ENCODE measurements at regions not wholly inside any gene's neighbourhood (a gene's known extent, or its start where the extent isn't known, plus 50 kb on each side); places are given as distances from the start of the nearest gene placed in this dataset.
"Not testable (repeated sequence)": the region's sequence is repeated elsewhere in the genome, so short reads cannot be mapped to it uniquely, and the experiment has no call there.

DNA sequence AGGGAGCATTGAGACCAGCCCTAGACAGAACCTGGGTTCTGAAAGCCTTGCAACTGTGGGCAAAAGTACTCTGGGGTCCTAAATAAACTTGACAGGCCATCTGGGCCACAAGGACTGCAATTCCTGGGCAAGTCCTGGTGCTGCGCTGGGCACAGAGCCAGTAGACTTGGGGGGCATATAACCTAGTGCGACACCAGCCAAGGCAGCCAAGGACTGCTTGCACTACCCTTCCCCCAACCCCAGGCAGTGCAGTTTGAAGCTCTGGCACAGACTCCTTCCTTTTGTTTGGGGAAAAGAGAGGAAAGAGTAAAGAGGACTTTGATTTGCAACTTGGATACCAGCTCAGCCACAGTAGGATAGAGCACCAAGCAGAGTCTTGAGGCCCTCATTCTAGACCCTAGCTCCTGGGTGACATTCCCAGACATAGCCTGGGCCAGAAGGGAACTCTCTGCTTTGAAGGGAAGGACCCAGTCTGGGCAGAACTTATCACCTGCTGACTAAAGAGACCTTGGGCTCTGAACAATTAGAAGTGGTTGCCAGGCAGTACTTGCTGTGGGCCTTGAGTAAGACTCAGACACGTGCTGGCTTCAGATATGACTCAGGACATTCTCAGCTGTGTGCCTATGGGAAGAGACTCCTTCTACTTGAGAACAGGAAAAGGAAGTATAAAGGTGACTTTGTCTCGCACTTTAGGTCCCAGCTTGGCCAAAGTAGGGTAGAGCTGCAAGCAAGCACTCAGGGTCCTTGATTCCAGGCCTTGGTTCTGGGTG, 522.8 kb downstream of the GLUD2 start:
- no peaks in the 10 kb centered on the region for H3K4me1 ChIP-seq
- H3K27ac ChIP-seq, result no peak overlapping the region
- no peak for DNase-seq
- H3K4me3 ChIP-seq, result no peak overlapping the region
- H3K27me3 ChIP-seq, result no peaks in the 10 kb centered on the region
- H3K36me3 ChIP-seq, result no peaks in the 10 kb centered on the region
- 0 out of 2 replicates have a peak, but pooled peaks cover 3% of the 10 kb centered on the region for H3K9me3 ChIP-seq (replicated peaks)

GRCh38 chrX:121571333-121571732, 523.9 kb downstream of the GLUD2 start:
- peak in 1 of 2 experiments; percentile 1 for DNase-seq
- no peak overlapping the region for H3K4me3 ChIP-seq
- H3K36me3 ChIP-seq, result no peaks in the 10 kb centered on the region
- H3K27me3 ChIP-seq, result no peaks in the 10 kb centered on the region
- no peaks in the 10 kb centered on the region for H3K4me1 ChIP-seq
- no peak overlapping the region for H3K27ac ChIP-seq
- 0 out of 2 replicates have a peak, but pooled peaks cover 3% of the 10 kb centered on the region for H3K9me3 ChIP-seq (replicated peaks)

- not testable (repeated sequence) for DNase-seq; H3K4me1 ChIP-seq; H3K9me3 ChIP-seq (replicated peaks); H3K27me3 ChIP-seq; H3K36me3 ChIP-seq; H3K4me3 ChIP-seq; H3K27ac ChIP-seq
Observed at GRCh38 chrX:121574384-121574783, 527.0 kb downstream of the GLUD2 start.

DNA sequence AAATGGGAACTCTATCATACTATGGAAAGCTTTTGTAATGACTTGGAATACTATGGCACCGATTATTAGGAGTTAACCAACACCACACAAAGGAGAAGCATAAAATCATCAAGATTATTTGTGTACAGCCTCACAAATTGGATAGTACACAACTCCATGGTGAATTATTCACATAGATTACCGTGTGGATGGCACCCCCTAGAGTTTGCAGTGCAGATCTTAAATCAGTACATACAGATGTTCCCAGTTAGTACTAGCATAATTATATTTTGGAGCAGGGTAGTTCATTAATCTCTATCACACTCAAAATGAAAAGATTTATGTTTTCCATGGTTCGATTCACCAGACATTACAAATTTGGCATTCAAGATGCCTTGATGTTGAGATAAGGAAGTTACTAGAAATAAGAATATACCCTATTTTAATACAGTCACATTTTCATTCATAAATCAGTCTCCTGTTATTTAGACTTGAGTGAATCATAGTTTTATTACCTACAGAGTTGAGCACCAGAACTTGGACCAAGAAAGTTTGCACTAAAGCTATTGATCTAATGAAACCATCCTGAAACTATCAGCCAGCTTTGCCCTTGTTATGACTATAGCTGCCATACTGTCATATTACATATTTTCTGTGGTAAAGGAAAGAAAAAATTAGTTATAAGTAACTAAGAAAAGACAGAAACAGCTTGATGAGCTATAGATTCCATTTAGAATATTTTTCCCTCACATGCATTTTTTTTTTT, 531.8 kb downstream of the GLUD2 start:
- Histone ChIP-seq H3K4me1 (no peaks in the 10 kb centered on the region), H3K27me3 (no peaks in the 10 kb centered on the region), H3K36me3 (no peaks in the 10 kb centered on the region), H3K9me3 (replicated peaks) (0 out of 2 replicates have a peak, but pooled peaks cover 3% of the 10 kb centered on the region), H3K27ac (no peak overlapping the region), H3K4me3 (no peak overlapping the region)
- DNase-seq, result peak; percentile 9 to 47

DNA sequence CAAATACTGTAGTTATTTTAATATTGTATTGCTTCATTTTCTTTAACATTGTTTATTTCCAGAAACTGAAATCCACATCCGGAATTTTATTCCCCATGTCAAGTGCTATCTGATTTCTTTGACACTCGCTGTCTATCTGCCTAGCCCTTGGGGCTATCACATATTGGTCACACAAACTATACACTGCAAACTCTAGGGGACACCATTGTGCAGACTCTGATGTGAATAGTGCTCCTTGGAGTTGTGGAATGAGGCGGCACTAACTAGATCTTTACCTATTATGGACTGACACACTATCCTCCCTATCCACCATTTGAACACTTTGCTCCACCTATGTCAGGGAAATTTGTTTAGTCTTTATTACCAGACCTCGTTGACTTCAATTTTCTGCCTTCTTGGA, 534.5 kb downstream of the GLUD2 start:
- Histone ChIP-seq H3K36me3 (no peaks in the 10 kb centered on the region), H3K4me1 (no peaks in the 10 kb centered on the region; the same call in 1 of the 2 replicates), H3K27me3 (no peaks in the 10 kb centered on the region), H3K9me3 (replicated peaks) (no peaks in the 10 kb centered on the region), H3K27ac (no peak overlapping the region), H3K4me3 (no peak overlapping the region)
- peak in 1 of 2 experiments; percentile 4 for DNase-seq

GRCh38 chrX:121585626-121586025, 538.2 kb downstream of the GLUD2 start:
- Histone ChIP-seq H3K4me3 (no peak overlapping the region), H3K36me3 (no peaks in the 10 kb centered on the region), H3K4me1 (no peaks in the 10 kb centered on the region; the same call in 1 of the 2 replicates), H3K9me3 (replicated peaks) (no peaks in the 10 kb centered on the region), H3K27ac (no peak overlapping the region), H3K27me3 (no peaks in the 10 kb centered on the region)
- no peak for DNase-seq

- H3K36me3 ChIP-seq, result no peaks in the 10 kb centered on the region
- no peaks in the 10 kb centered on the region for H3K4me1 ChIP-seq
Observed at GRCh38 chrX:121592884-121593283, 545.5 kb downstream of the GLUD2 start.

GRCh38 chrX:121598356-121598755, 550.9 kb downstream of the GLUD2 start:
- H3K36me3 ChIP-seq, result no peaks in the 10 kb centered on the region
- H3K4me3 ChIP-seq, result no peak overlapping the region
- no peaks in the 10 kb centered on the region for H3K27me3 ChIP-seq
- no peaks in the 10 kb centered on the region for H3K4me1 ChIP-seq
- no peaks in the 10 kb centered on the region for H3K9me3 ChIP-seq (replicated peaks)
- H3K27ac ChIP-seq, result no peak overlapping the region
- no peak for DNase-seq

More at GRCh38 chrX:121592884-121593283, 545.5 kb downstream of the GLUD2 start:
- no peaks in the 10 kb centered on the region for H3K9me3 ChIP-seq (replicated peaks)
- H3K4me3 ChIP-seq, result no peak overlapping the region
- H3K27ac ChIP-seq, result no peak overlapping the region
- DNase-seq, result no peak
- no peaks in the 10 kb centered on the region for H3K27me3 ChIP-seq

DNA sequence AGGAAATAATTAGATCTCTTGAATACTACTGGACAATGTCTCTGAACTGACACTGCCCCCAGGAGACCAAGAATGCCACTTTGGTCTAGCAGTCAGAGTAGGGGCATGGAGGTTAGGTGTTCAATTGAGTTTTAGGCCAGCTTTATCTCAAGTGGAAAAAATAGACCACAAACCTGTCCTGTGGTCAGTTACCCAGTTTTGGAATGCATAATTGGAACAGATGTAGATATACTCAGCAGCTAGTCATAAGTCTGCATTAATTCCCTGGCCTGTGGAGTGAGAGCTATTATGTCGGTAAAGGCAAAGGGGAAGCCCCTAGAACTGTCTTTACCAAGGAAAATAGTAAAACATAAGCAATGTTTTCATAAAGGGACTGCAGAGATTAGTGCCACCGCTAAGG, 587.7 kb downstream of the GLUD2 start:
- no peaks in the 10 kb centered on the region for H3K27me3 ChIP-seq
- H3K36me3 ChIP-seq, result no peaks in the 10 kb centered on the region
- H3K27ac ChIP-seq, result no peak overlapping the region
- H3K9me3 ChIP-seq (replicated peaks), result no peaks in the 10 kb centered on the region
- H3K4me3 ChIP-seq, result no peak overlapping the region
- no peaks in the 10 kb centered on the region for H3K4me1 ChIP-seq
- DNase-seq, result no peak

GRCh38 chrX:121639781-121640180, 592.4 kb downstream of the GLUD2 start:
- DNase-seq, result no peak
- Histone ChIP-seq H3K9me3 (replicated peaks) (no peaks in the 10 kb centered on the region), H3K4me3 (no peak overlapping the region), H3K36me3 (no peaks in the 10 kb centered on the region), H3K27ac (no peak overlapping the region), H3K27me3 (no peaks in the 10 kb centered on the region), H3K4me1 (no peaks in the 10 kb centered on the region)

DNA sequence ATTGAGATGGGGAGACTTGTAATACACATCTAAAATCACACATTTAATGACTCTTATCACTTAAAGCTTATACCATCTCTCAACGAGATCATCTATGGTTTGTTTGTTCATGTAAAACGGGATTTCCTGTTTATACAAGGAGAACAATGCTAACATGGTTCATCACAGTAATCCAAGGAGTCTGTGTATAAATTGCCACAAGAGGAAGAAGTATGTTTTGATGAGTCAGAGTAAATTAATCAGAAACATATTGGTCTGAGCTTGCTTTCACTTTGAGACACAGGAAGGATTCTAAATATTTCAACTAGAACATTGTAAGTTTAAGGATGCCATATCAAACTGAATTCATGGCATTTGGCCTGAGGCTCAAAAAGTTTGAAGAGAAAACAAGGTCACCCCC, 594.1 kb downstream of the GLUD2 start:
- H3K27ac ChIP-seq, result no peak overlapping the region
- H3K4me3 ChIP-seq, result no peak overlapping the region
- H3K36me3 ChIP-seq, result no peaks in the 10 kb centered on the region
- no peaks in the 10 kb centered on the region for H3K9me3 ChIP-seq (replicated peaks)
- no peaks in the 10 kb centered on the region for H3K27me3 ChIP-seq
- peak in 1 of 2 experiments; percentile 9 for DNase-seq
- H3K4me1 ChIP-seq, result no peaks in the 10 kb centered on the region

DNA sequence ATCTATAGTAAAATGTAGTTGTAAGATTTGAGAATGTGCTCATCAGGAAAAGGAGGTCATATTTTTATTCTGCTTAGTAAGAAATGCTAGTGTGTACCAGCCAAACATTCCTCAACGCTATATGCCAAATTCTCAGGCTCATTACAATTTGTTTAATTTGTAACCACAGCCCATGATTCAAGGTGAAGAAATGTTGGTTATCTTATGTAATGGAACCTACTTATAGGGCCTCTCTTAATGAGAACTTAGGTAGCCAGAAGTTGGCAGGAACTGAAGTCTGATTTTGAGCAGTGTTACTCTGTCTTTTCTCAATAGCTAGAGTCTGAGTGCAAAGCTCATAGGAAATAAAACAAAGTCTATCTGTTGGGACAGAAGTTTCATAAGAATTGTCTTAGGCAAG, 595.0 kb downstream of the GLUD2 start:
- DNase-seq, result no peak
- Histone ChIP-seq H3K27me3 (no peaks in the 10 kb centered on the region), H3K9me3 (replicated peaks) (no peaks in the 10 kb centered on the region), H3K27ac (no peak overlapping the region), H3K4me1 (no peaks in the 10 kb centered on the region), H3K4me3 (no peak overlapping the region), H3K36me3 (no peaks in the 10 kb centered on the region)

DNA sequence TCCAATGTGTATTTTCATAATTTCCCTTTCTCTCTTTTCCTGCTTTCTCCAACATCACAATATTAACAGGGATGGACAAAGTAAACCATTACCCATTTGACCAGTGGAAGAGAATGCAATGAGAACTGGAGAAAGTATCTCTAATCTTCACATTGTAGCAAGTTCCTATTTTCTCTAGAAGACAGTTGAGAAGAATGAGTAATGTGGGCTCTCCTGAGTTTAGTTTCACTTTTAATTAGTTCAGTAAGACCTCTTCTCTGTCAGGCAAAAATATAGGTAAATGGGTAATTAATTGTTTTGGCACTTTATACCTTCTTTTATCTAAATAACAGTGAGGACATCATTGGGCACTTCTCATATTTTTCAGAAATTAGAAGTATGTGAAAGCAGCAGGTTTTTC, 602.0 kb downstream of the GLUD2 start:
- Histone ChIP-seq H3K27ac (no peak overlapping the region), H3K27me3 (no peaks in the 10 kb centered on the region), H3K36me3 (no peaks in the 10 kb centered on the region), H3K9me3 (replicated peaks) (no peaks in the 10 kb centered on the region), H3K4me1 (no peaks in the 10 kb centered on the region), H3K4me3 (no peak overlapping the region)
- no peak for DNase-seq

- Histone ChIP-seq H3K4me1 (no peaks in the 10 kb centered on the region), H3K4me3 (no peak overlapping the region), H3K27ac (no peak overlapping the region), H3K36me3 (no peaks in the 10 kb centered on the region), H3K9me3 (replicated peaks) (no peaks in the 10 kb centered on the region), H3K27me3 (no peaks in the 10 kb centered on the region)
- DNase-seq, result peak in 1 of 2 experiments; percentile 7
Observed at GRCh38 chrX:121655276-121655675, 607.9 kb downstream of the GLUD2 start.

GRCh38 chrX:121666171-121666570, 618.8 kb downstream of the GLUD2 start:
- Histone ChIP-seq H3K9me3 (replicated peaks) (no peaks in the 10 kb centered on the region), H3K27ac (no peak overlapping the region), H3K27me3 (no peaks in the 10 kb centered on the region), H3K4me1 (no peaks in the 10 kb centered on the region), H3K36me3 (no peaks in the 10 kb centered on the region), H3K4me3 (no peak overlapping the region)
- DNase-seq, result no peak
